SK-N-SH treated with all-trans-retinoic acid at 6 μM for 48 hours (cell line): ENCODE measurements at regions not wholly inside any gene's neighbourhood (a gene's known extent, or its start where the extent isn't known, plus 50 kb on each side); places are given as distances from the start of the nearest gene placed in this dataset.

ENCODE experiments used
- ATAC-seq: fragments of 200-7000 bp; cut with Tn5 transposase; 3 replicates; pipeline ENCODE4 v1.9.1; 2020; ENCODE audit warnings: mild to moderate bottlenecking, moderate library complexity
- ARNTL ChIP-seq: fragments of 450-650 bp; formaldehyde crosslinking; IDR thresholded peaks from 2 replicates; pipeline ENCODE4 v1.5.0; 2020; ENCODE audit warnings: low read depth, mild to moderate bottlenecking, moderate library complexity, borderline replicate concordance
- BACH2 ChIP-seq: fragments of 250-450 bp; sonication (Bioruptor Pico); IDR thresholded peaks from 2 replicates; pipeline ENCODE4 v1.9.0; 2021; ENCODE audit warnings: mild to moderate bottlenecking, borderline replicate concordance
- CREB5 ChIP-seq: fragments of 250-450 bp; sonication (Bioruptor Pico); IDR thresholded peaks from 2 replicates; pipeline ENCODE4 v1.5.1; 2020; ENCODE audit warnings: low read depth, mild to moderate bottlenecking, moderate library complexity
- CSRNP3 ChIP-seq: fragments of 250-450 bp; sonication (Bioruptor Pico); IDR thresholded peaks from 2 replicates; pipeline ENCODE4 v1.5.1; 2021; ENCODE audit warnings: mild to moderate bottlenecking, moderate library complexity
- ESRRG ChIP-seq: fragments of 250-450 bp; sonication (Bioruptor Pico); IDR thresholded peaks from 2 replicates; pipeline ENCODE4 v1.6.1; 2021; ENCODE audit warnings: mild to moderate bottlenecking
- GLIS3 ChIP-seq: fragments of 250-450 bp; sonication (Bioruptor Pico); IDR thresholded peaks from 2 replicates; pipeline ENCODE4 v1.5.0; 2020; ENCODE audit warnings: mild to moderate bottlenecking, moderate library complexity
- ISL1 ChIP-seq: fragments of 250-450 bp; sonication (Bioruptor Pico); IDR thresholded peaks from 2 replicates; pipeline ENCODE4 v2.1.2; 2022; ENCODE audit warnings: mild to moderate bottlenecking, moderate library complexity
- OSR1 ChIP-seq: fragments of 250-450 bp; sonication (Bioruptor Pico); IDR thresholded peaks from 2 replicates; pipeline ENCODE4 v1.8.0; 2022; ENCODE audit warnings: moderate library complexity, mild to moderate bottlenecking, inconsistent platforms
- POU6F1 ChIP-seq: fragments of 250-450 bp; sonication (Bioruptor Pico); IDR thresholded peaks from 2 replicates; pipeline ENCODE4 v1.8.0; 2021; ENCODE audit warnings: low read depth, mild to moderate bottlenecking, moderate library complexity, borderline replicate concordance
- PPARA ChIP-seq: fragments of 250-450 bp; sonication (Bioruptor Pico); IDR thresholded peaks from 2 replicates; pipeline ENCODE4 v1.5.0; 2020; ENCODE audit warnings: mild to moderate bottlenecking, borderline replicate concordance
- RARB ChIP-seq: fragments of 250-450 bp; sonication (Bioruptor Pico); IDR thresholded peaks from 2 replicates; pipeline ENCODE4 v1.8.0; 2021; ENCODE audit warnings: mild to moderate bottlenecking, moderate library complexity
- SNAI2 ChIP-seq: fragments of 250-450 bp; sonication (Bioruptor Pico); IDR thresholded peaks from 2 replicates; pipeline ENCODE4 v1.5.0; 2020; ENCODE audit warnings: mild to moderate bottlenecking, moderate library complexity
- TCF4 ChIP-seq: fragments of 250-450 bp; sonication (Bioruptor Pico); IDR thresholded peaks from 2 replicates; pipeline ENCODE4 v1.8.0; 2021; ENCODE audit warnings: mild to moderate bottlenecking, moderate library complexity, borderline replicate concordance
- TOX ChIP-seq: fragments of 250-450 bp; sonication (Bioruptor Pico); IDR thresholded peaks from 2 replicates; pipeline ENCODE4 v1.8.0; 2021; ENCODE audit warnings: mild to moderate bottlenecking, moderate library complexity, borderline replicate concordance
- TSHZ2 ChIP-seq: fragments of 250-450 bp; sonication (Bioruptor Pico); IDR thresholded peaks from 2 replicates; pipeline ENCODE4 v1.5.0; 2020; ENCODE audit warnings: mild to moderate bottlenecking, moderate library complexity
- ZC3H10 ChIP-seq: fragments of 250-450 bp; sonication (Bioruptor Pico); IDR thresholded peaks from 2 replicates; pipeline ENCODE4 v1.5.1; 2021; ENCODE audit warnings: mild to moderate bottlenecking, moderate library complexity
- ZFP3 ChIP-seq: fragments of 250-450 bp; sonication (Bioruptor Pico); IDR thresholded peaks from 2 replicates; pipeline ENCODE4 v1.5.0; 2020; ENCODE audit warnings: mild to moderate bottlenecking, moderate library complexity
- ZFP30 ChIP-seq: fragments of 450-650 bp; formaldehyde crosslinking; IDR thresholded peaks from 2 replicates; pipeline ENCODE4 v1.5.0; 2022; ENCODE audit warnings: mild to moderate bottlenecking, moderate library complexity
- ZNF565 ChIP-seq: fragments of 450-650 bp; formaldehyde crosslinking; conservative IDR thresholded peaks from 2 replicates; pipeline ENCODE4 v1.5.0; 2020; ENCODE audit warnings: low read depth, mild to moderate bottlenecking, moderate library complexity
- ZNF70 ChIP-seq: fragments of 450-650 bp; formaldehyde crosslinking; IDR thresholded peaks from 2 replicates; pipeline ENCODE4 v1.5.0; 2020; ENCODE audit warnings: mild to moderate bottlenecking, moderate library complexity
- ZNF8 ChIP-seq: fragments of 450-650 bp; formaldehyde crosslinking; IDR thresholded peaks from 2 replicates; pipeline ENCODE4 v1.5.0; 2020; ENCODE audit warnings: mild to moderate bottlenecking, moderate library complexity

- ATAC-seq, result no peak
- no peak for TF ChIP-seq RARB (CRISPR knock-in tag)
- TF ChIP-seq PPARA, result no peak
- TF ChIP-seq ZFP30 (CRISPR knock-in tag), result no peak
- TF ChIP-seq ESRRG, result no peak
- no peak for TF ChIP-seq CSRNP3 (CRISPR knock-in tag)
- TF ChIP-seq ARNTL, result no peak
- no peak for TF ChIP-seq ZFP3 (CRISPR knock-in tag)
- no peak for TF ChIP-seq TOX (CRISPR knock-in tag)
- TF ChIP-seq TCF4, result no peak
- TF ChIP-seq ISL1 (CRISPR knock-in tag), result no peak
- TF ChIP-seq SNAI2 (CRISPR knock-in tag), result no peak
- no peak for TF ChIP-seq TSHZ2
- no peak for TF ChIP-seq GLIS3 (CRISPR knock-in tag)
- TF ChIP-seq POU6F1 (CRISPR knock-in tag), result no peak
- TF ChIP-seq BACH2 (CRISPR knock-in tag), result no peak
- no peak for TF ChIP-seq CREB5
- TF ChIP-seq ZNF70 (CRISPR knock-in tag), result no peak
- TF ChIP-seq ZNF565 (CRISPR knock-in tag), result no peak
- TF ChIP-seq OSR1 (CRISPR knock-in tag), result no peak
These were observed 77.6 kb upstream of the JAZF1 start for GRCh38 chr7:28258240-28258639.

- no peak for ATAC-seq
- TF ChIP-seq OSR1 (CRISPR knock-in tag) (no peak), TCF4 (no peak), BACH2 (CRISPR knock-in tag) (no peak), TSHZ2 (no peak), ZFP30 (CRISPR knock-in tag) (no peak), GLIS3 (CRISPR knock-in tag) (no peak), ZNF565 (CRISPR knock-in tag) (no peak), CSRNP3 (CRISPR knock-in tag) (no peak), ZC3H10 (CRISPR knock-in tag) (no peak), POU6F1 (CRISPR knock-in tag) (no peak), ARNTL (no peak), ZNF8 (CRISPR knock-in tag) (no peak), RARB (CRISPR knock-in tag) (no peak), TOX (CRISPR knock-in tag) (no peak), ESRRG (no peak), SNAI2 (CRISPR knock-in tag) (no peak)
These were observed 80.4 kb upstream of the JAZF1 start for GRCh38 chr7:28260969-28261368.
